NCI-H510A treated with DMSO at 0.1 percent for 48 hours (cell line): ENCODE measurements at regions not wholly inside any gene's neighbourhood (a gene's known extent, or its start where the extent isn't known, plus 50 kb on each side); places are given as distances from the start of the nearest gene placed in this dataset.
"Not testable (repeated sequence)": the region's sequence is repeated elsewhere in the genome, so short reads cannot be mapped to it uniquely, and the experiment has no call there.

ENCODE experiments used
- DNase-seq: peaks from one replicate; lab custom pipeline; 2025; lab: John Stamatoyannopoulos, UW

DNA sequence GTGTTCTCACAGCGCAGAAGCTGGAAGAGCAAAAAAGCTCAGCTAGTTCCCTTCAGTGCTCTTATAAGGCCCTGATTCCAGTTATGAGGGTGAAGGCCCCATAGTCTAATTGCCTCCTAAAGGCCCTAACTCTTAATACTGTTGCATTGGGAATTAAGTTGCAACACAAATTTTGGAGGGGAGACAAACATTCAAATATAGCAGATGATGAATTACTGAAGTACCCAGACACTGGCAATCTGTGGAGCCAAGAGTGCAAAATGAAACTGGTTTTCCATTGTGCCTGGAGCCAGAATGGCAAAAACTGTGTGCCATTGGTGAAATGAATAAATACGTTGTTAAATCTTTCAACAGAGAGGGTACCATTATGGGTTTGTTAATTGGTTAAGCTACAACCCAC lies 356.0 kb downstream of the PPARGC1A start:
- no peak for DNase-seq

DNA sequence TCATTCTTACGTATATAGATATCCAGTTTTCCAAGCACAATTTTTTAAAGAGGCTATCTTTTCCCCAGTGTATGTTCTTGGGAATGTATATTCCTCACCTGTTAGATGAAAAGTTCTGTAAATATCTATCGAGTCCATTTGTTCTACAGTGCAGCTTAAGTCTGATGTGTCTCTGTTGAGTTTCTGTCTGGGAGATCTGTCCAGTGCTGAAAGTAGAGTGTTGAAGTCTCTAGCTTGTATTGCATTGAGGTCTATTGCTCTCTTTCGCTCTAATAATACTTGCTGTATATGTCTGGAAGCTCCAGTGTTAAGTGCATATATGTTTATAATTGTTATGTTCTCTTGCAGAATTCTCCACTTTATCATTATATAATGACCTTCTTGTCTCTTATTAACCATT lies 373.1 kb downstream of the PPARGC1A start:
- no peak for DNase-seq

DNA sequence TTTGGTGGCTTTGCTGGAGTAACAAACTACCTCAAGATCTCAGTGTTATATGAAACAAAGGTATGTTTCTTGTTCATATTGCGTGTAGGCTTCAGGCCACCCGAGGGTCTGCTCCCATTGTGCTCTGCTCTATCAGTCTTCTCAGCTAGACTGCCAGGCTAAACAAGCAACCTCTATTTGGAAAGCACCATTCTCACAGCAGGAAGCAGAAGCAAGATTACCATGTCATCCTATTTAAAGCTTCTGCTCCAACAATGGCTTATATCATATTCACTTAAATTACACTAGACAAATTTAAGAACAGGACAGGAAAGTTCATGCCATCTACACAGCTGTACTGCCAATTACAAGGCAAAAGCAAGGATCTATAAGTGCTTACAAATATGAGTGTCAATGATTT lies 385.8 kb downstream of the PPARGC1A start:
- no peak for DNase-seq

DNA sequence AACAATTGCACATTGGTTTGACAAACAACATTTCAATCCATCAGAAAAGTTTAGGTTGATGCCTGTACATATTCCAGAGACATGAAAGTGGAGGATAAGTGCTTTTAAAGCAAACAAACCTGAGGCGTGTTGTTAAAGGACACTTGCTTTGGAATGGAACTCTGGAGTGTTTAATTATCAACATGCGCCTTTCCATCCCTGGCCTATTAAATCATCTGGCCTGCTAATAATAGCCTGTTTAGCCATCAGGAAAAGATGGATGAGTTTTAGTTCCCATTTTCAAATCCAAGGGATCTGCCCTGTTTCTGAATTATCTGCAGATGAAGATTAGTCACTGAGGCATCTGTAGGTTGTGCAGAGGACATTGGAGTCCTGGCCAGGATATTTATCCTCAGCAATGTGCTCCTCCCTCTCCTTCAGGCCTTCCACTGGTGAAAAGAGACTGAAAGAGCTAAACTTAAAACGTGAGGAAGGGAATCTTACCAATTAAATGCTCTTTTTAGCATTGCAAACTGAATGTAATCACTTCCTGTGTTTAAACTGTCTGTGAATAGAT lies 388.9 kb downstream of the PPARGC1A start:
- peak; percentile 14 for DNase-seq

DNA sequence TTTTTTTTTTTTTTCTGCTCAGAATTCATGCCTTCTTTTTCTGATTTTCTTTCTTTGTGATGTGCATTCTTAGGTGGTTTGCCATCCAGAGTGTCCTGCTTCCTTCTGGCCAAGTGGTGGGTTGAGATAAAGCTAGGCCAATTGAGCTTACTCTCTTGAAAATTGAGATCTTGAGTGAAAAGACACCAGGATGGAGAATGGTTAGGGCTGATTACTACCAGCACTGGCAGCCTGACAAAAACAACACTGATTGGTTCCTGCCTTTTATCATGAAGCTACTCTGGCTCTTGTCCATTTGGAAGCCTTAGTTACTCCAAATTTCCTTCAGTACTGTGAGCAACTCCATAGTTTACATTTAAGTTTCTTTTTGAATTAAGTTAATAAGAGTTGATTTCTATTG lies 404.0 kb downstream of the PPARGC1A start:
- DNase-seq, result no peak

DNA sequence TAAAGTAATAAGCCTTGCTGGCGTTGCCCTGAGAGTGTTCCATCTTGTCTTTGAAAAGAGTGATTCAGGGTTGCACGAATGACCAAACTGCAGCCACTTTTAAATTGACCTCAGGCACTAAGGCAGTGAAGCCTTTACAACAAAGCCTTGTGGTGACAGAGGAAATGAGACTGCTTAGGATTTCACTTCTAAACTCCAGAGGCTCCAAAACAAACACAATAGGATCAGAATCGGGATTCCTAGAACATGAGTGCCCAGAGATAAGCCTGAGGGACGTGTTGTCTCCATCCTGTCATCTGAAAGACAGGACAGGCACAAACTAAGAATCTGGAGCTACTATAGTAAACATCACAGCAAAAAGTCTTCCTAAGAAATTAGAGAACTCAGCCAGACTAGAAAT lies 405.2 kb downstream of the PPARGC1A start:
- DNase-seq, result no peak

DNA sequence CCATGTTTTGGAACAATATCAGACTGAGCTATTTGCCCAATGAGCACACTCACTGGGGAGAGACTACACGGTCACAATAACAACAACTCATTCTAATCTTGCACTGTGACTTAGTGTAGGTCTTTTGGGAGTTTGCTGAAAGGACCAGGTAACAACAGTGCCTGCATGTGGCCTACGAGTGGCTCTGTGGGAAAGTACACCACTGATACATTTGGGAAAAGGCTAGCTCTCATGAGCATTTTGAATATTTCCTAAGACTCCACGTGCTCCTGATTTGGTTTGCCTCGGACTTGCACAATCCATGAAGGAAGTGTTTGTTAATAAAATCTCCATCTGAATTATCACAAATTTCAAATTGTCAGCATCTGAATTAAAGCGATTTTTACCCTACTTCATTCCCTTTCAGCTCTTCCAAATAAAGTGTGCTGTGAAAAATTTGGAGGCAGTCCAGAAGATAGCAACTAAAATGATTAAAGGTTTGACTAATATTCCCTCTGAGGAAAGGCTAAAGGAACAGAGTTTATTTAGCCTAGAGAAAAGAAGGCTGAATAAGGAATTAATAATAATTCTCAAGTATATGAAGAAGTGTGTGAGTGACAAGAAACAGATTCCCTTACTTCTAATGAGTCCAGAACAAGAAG lies 406.4 kb downstream of the PPARGC1A start:
- no peak for DNase-seq

DNA sequence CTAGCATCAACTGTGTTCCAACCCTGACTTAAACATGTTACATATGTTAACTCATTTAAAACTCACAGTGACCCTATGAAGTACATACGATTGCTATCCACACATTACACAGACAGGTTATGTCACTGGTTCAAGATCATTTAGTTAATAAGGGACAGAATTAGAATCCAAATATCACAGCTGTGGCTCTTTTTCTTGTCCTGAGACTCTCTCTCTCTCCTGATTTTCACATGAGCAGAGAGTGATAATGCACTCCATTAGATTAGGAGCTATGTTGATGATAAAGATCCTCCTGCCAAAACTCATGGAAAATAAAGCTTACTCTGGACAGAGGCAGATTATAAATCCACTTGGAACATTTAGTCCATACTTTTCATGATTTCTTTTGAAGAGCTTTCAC lies 408.3 kb downstream of the PPARGC1A start:
- DNase-seq, result no peak

DNA sequence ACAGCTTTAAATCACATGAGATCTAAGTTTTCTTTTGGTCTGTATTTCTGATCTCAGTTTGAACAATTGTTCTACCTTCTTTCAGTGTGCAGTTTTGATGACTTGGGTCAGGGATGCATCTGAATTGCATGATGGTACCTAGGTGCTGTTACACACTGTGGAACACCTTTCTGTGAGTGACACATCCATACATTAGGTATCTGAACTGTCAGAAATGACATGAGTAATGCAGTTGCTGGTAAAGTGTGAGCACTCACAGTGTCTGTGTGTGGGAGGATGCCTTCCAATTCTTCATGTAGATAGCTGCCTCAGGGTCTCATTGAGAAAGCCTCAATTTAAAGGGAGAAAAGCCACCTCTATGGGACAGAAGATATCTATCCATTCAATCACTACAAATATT lies 411.9 kb downstream of the PPARGC1A start:
- no peak for DNase-seq

DNA sequence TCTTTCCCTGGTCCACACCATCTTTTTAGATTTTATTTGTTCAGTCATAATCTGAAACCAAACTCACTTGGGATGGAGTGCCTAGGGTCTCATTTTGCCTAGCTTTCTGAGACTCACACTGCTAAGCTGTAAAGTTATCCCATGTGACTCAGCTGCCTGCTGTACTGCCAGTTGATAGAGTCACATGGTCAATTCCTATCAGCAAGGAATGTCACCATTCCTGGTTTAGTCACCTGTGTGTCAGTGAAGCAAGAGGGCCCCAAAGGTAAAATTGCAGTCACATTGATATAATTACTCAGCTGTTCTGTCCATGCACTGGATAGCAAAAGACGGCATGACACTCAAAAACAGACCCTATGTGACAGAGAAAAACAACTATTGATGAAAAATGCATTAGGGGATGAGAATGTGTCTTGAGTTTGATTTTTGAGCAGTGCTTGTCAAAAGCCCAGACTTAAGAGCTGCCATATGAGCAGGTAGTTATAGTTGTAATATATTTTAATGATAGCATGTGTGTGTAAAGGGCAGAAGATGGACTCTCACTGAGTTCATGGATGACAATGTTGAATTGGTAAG lies 413.2 kb downstream of the PPARGC1A start:
- DNase-seq, result no peak

DNA sequence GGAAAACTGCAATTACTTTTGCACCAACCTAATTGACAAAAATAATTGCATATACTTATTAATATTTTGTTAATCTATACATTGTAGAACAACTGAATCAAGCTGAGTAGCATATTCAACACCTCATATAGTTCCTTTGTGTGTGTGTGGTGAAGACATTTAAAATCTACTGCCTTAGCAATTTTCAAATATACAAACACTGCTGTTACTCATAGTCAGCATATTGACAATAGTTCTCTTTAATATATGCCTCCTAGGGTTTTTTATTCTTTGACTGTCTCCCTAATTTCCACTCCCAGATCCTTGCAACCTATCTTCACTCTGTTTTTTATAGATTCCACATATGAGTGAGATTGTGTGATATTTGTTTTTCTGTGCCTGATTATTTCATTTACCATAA lies 426.8 kb downstream of the PPARGC1A start:
- DNase-seq, result no peak

DNA sequence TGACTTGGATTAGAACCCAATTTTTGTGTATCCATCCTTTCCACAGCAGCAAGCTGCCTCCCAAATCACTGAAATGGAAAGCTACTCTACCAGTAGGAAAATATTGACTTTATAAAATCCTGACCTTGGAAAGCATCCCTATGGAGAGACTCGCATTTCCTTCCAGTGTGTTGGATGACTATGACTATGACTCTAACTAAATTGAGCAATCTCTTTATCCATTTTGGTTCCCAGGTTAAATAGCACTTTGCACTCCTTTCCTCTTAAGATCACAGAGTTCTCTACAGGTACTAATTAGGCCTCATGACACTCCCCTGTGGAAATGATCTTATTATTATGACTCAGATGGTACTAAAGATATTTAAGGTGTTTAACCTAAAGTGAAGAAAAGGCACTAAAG lies 431.8 kb downstream of the PPARGC1A start:
- DNase-seq, result no peak

DNA sequence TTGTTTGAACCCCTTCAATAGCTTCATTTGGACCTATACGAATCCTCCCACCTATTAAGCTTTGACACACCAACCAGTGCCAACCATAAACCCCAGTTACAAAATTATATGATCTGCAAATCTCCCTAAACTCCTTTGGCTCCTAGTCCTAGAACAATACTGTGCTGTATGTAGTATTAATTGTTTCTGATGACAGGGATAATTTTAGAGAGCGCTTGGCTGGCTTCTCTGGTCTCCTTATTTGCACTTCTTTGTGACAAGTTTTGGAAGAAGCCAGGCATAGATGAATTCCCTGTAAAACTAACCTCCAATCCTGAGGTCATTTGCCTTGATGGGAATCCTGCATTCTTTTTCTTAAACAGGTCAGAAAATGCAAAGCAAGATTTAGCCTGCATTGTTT lies 433.0 kb downstream of the PPARGC1A start:
- no peak for DNase-seq

DNA sequence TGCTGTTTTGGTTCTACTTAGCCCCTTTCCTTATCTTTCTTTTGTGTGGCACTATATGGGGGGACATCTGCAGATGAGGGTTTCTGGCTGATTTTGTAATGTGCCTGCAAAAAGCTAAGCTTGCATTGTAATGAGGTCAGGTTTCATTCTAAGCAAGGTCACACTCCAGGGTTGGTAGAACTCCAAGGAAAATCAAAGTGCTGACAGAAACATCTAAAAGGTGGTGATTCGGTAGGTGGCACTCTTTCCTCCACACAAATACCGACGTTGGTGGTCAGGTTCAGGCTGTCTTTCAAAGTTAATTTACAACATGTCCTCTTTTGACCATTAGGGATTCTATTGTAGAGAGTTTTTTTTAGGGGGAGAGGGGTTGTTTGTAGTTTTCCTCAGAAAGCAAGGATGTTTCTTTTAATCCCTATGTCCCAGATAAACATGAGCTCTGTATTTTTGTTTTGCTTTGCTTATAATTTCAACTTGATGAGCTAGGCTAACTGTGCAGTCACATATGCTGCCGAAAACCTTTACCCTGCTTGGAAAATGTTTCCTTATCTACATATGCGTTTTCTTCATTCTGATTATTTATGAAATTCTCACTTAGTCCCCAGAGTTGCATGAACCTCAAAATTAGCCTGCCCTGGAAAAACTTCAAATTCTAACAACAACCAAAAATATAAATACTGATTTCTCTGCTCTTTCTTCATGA lies 434.2 kb downstream of the PPARGC1A start:
- DNase-seq, result no peak

DNA sequence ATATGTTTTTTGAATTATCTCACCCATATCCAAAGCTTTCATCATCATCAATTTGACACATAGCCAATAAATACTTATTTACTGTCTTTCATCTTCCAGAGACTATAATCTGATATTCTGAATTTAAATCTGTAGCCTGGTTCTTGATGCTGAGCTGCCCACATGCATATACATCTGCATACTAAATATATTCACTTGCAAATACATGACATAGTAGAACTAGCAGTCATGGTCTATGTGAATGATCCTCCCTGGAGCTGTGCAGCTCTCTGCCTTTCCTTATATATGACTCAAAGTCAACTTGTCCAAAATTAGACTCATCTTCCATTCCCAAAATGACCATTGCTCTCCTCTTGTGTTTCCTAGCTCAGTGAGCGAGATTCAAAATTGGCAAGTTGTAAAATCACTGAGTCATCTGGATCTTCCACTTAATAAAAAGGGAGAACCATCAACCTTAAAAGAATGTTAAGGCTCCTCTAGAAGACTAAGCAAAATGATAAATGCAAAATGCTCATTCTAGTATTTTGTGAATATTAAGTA lies 448.2 kb downstream of the PPARGC1A start:
- DNase-seq, result no peak

DNA sequence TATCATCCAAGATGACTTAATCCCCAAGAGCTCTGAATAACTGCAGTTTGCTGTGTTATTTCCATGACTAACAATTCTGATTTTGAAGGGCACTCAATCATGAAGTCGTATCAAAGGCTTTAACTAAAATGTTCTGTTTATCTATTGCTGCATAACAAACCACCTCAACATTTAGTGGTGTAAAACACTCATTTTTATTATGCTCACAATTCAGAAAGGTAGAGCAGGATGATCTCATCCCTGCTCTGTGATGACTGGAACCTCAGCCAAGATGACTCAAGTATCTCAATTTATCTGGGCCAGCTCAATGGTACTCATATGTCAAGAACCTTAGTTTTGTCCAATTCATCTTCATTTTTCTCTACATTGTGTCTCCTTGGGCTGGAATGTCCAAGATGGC lies 451.1 kb downstream of the PPARGC1A start:
- DNase-seq, result no peak

DNA sequence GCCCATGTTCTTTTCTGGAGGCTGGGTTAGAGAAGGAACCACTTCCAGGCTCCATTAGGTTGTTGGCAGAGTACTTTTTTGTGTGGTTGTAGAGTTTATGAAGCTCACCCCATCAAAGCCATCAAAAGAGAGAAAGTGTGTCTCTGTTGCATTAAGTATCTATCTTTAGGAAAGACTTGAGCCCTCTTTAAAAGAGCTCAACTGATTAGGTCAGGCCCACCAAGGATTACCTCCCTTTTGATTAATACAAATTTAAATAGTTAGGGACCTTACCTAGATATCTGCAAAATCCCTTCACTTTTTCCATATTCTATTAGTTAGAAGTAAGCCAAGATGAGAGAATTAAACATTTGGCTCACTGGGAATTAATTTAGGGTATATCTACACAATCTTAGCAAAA lies 460.4 kb downstream of the PPARGC1A start:
- no peak for DNase-seq

DNA sequence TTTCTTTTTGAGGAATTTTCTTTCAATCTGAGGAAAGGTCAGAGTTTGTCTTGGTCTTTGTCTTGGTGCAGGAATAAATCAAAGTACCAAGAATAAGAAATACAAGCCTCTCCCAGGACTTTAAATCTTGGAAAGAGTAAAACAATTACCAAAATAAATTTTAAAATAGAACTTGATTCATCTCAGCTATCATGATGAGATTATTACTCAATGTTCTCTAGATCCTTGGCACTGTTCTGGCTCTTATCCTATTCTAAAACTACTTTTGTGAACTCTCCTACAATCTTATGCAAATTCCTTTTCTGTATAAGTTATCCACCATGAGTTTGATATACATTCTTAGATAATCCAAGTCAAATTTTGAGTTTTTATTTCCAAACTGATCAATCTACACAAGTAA lies 464.3 kb downstream of the PPARGC1A start:
- DNase-seq, result no peak

DNA sequence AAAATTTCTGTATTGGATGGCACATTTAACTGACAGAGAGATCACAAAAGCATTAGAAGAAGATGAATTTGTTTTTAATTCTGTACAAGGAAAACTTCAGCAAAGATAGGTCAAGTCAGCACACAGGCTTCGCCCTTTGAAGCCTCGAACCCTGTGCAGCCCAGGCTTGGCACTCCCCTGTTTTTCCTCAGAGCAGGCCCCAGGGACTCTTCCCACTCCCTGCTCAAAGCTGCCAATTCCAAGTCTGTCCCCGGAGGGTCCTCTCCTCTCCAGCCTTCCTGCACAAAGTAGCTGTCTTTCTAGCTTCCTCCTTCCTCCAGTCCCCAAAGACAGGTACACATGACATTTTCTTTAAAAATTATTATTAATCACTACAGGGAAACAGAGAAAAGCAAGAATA lies 466.3 kb downstream of the PPARGC1A start:
- no peak for DNase-seq

DNA sequence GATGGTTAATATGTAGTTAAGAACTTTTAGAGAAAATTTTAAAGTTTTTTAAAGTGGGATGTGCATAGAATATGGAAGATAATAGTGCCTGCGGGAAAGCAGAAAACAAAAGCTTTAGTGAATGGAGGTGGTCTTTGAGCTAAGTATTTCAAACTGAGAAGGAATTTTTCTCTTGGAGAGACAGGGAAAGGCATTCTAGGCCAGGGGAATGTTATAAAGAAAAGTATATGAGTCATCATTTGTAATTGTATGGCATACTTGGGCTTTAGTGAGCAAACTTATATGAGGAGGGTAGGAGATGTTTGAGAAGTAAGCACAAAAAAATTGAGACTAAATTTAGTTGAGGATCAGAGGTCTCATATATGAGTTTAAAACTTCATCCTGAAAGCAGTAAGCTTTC lies 467.0 kb downstream of the PPARGC1A start:
- DNase-seq, result no peak

DNA sequence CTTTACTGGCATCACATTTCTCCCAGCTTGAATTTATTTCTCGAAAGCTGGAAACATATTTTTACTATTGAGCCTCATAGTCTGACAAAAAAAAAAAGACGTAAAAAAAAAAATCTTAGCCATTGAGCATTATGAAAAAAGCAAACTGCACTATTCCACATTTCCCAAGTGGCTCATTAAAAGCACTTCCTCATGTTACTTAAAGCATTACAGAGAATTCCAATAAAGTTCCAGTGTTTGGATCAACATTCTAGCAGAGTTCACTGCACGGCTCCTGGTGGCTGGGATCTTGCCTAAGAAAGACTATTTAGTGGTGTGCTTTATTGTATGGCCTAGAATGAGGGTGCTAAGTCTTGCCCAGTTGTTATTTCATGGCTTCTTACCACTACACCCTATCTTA lies 476.2 kb downstream of the PPARGC1A start:
- DNase-seq, result no peak

DNA sequence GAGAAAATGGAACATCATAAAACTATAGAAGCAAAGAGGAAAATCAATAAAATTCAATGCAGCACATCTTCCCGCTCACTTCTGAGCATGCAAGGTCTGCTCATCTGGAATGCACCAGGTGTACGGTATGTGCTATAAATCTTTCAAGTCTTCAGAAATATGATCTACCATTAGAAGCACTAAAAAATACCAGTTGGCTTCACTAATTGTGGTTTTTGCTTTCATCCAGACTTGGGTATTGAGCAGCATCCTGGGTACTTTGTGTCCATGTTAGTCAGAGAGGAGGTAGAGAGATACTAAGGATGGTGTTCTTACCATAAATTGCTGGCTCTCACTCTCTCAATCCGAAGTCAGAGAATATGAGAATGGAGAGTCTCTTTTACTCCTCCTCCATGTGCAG lies 477.1 kb downstream of the PPARGC1A start:
- DNase-seq, result no peak

DNA sequence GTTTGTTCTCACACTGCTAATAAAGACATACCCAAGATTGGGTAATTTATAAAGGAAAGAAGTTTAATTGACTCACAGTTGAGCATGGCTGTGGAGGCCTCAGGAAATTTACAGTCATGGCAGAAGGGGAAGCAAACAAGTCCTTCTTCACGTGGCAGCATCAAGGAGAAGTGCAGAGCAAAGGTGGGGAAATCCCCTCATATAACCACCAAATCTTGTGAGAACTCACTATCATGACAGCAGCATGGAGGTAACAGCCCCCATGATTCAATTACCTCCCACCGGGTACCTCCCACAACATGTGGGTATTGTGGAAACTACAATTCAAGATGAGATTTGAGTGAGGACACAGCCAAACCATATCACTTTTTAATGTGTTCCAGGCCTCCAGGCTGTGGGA lies 480.9 kb downstream of the PPARGC1A start:
- not testable (repeated sequence) for DNase-seq
